Ovary (tissue), 7 donors: ENCODE measurements at regions not wholly inside any gene's neighbourhood (a gene's known extent, or its start where the extent isn't known, plus 50 kb on each side); places are given as distances from the start of the nearest gene placed in this dataset.

ENCODE experiments used
- DNase-seq, 5 donors: peaks; one replicate each; pipeline ENCODE4 v3.0.0-alpha.2; 2019 to 2020
- H3K27ac ChIP-seq, 2 donors: fragments of 200-600 bp; one replicate each; pipeline versions ENCODE4 v1.5.1 to v1.8.0; 2019 to 2022
- H3K27me3 ChIP-seq: fragments of 200-600 bp; one replicate; pipeline ENCODE4 v1.8.0; 2022
- H3K36me3 ChIP-seq: fragments of 200-600 bp; sonication (generic); one replicate; pipeline ENCODE4 v1.5.1; 2019
- H3K4me1 ChIP-seq: one replicate; pipeline ENCODE4 v1.8.1; 2013; ENCODE audit warnings: mild to moderate bottlenecking, moderate library complexity; ENCODE audit not compliant: insufficient read depth
- H3K4me3 ChIP-seq: fragments of 200-600 bp; sonication (generic); one replicate; pipeline ENCODE4 v1.5.1; 2017
- H3K9me3 ChIP-seq, 2 donors: fragments of 200-600 bp in 1 of 2; sonication (generic) in 1 of 2; one replicate each; pipeline versions ENCODE4 v1.5.1 to v1.8.1; 2013 to 2019; ENCODE audit warnings: mild to moderate bottlenecking in 1 of 2, moderate library complexity in 1 of 2
- CTCF ChIP-seq, 3 donors: fragments of 450-650 bp in 2 of 3; fragments of 200-600 bp in 1 of 3; IDR thresholded peaks; one replicate each; pipeline versions ENCODE4 v1.5.1 to v1.8.0; 2016 to 2022; ENCODE audit warnings: antibody characterized with exemption in 3 of 3, mild to moderate bottlenecking in 1 of 3
- EP300 ChIP-seq: sonication (generic); formaldehyde crosslinking; IDR thresholded peaks from one replicate; pipeline ENCODE4 v1.6.1; 2017; ENCODE audit warnings: antibody characterized with exemption
- POLR2A ChIP-seq: fragments of 450-650 bp; IDR thresholded peaks from one replicate; pipeline ENCODE4 v1.6.1; 2017; ENCODE audit warnings: antibody characterized with exemption, mild to moderate bottlenecking, moderate library complexity
- WGBS, 3 donors: extraction: QIAGEN DNeasy Blood & Tissue Kit in 1 of 3; methylation state at CpG; one replicate each; pipeline versions ENCODE4 v1.1.5 to v1.1.7; 2013 to 2017; 5-methylcytosine and 5-hydroxymethylcytosine counted together
- intact Hi-C, 4 donors: fragments of 100-400 bp; cut with DNase I; formaldehyde crosslinking; loops; one replicate each; pipeline versions ENCODE4 v1.11.0 to v1.15.1; 2022 to 2023
- donor health status: DM: no; HTN: no; CAD: no; lungs with moderate emphysema.
- donor health status: DM: no; HTN: no; CAD: no.
- donor health status: Bipolar disorder and iron deficiency.
- donor health status: DM: no; HTN: no; CAD: no.
- donor health status: DM: yes; HTN: yes; CAD: no.

- Histone ChIP-seq H3K4me1 (no peaks in the 10 kb centered on the region), H3K9me3 (no peaks in the 10 kb centered on the region), H3K27me3 (no peaks in the 10 kb centered on the region), H3K36me3 (no peaks in the 10 kb centered on the region), H3K4me3 (no peak overlapping the region), H3K27ac (no peak overlapping the region)
- WGBS, 3 donors, result 71 to 81% (median 77%) methylated on average over 2 of the region's 2 CpGs
- TF ChIP-seq CTCF (IDR thresholded peaks at IDR 0.05), result no peak
- no peak for TF ChIP-seq POLR2A
- TF ChIP-seq EP300, result no peak
- intact Hi-C loops, result no loop called here
- DNase-seq, result no peak
Measured at GRCh38 chr12:58142991-58143390, 201.6 kb downstream of the ATP23 start.

GRCh38 chr12:58143498-58143995 lies 202.2 kb downstream of the ATP23 start:
- Histone ChIP-seq H3K27me3 (no peaks in the 10 kb centered on the region), H3K4me3 (no peak overlapping the region), H3K9me3 (no peaks in the 10 kb centered on the region), H3K27ac (no peak overlapping the region), H3K4me1 (no peaks in the 10 kb centered on the region), H3K36me3 (no peaks in the 10 kb centered on the region)
- no peak for DNase-seq
- TF ChIP-seq POLR2A (no peak), CTCF (IDR thresholded peaks at IDR 0.05) (no peak), EP300 (no peak)
- 86 to 88% (median 88%) methylated on average over 6 of the region's 6 CpGs for WGBS, 3 donors
- intact Hi-C loops, result no loop called here

GRCh38 chr12:58148405-58148804 lies 207.0 kb downstream of the ATP23 start:
- Histone ChIP-seq H3K9me3 (no peaks in the 10 kb centered on the region), H3K36me3 (no peaks in the 10 kb centered on the region), H3K4me3 (no peak overlapping the region), H3K27me3 (no peaks in the 10 kb centered on the region), H3K27ac (no peak overlapping the region), H3K4me1 (no peaks in the 10 kb centered on the region)
- DNase-seq, result no peak
- TF ChIP-seq POLR2A, result no peak
- TF ChIP-seq CTCF (IDR thresholded peaks at IDR 0.05), result no peak
- no peak for TF ChIP-seq EP300
- intact Hi-C loops, result no loop called here

- no peak overlapping the region for H3K4me3 ChIP-seq
- no peaks in the 10 kb centered on the region for H3K4me1 ChIP-seq
- H3K36me3 ChIP-seq, result no peaks in the 10 kb centered on the region
- intact Hi-C loops, result no loop called here
- H3K27ac ChIP-seq, result no peak overlapping the region
- no peaks in the 10 kb centered on the region for H3K9me3 ChIP-seq
- no peaks in the 10 kb centered on the region for H3K27me3 ChIP-seq
- no peak for TF ChIP-seq POLR2A
- TF ChIP-seq CTCF (IDR thresholded peaks at IDR 0.05), result no peak
- no peak for TF ChIP-seq EP300
- DNase-seq, result no peak
Measured at GRCh38 chr12:58148976-58149375, 207.6 kb downstream of the ATP23 start.

GRCh38 chr12:58154359-58154758 lies 213.0 kb downstream of the ATP23 start:
- TF ChIP-seq POLR2A (no peak), EP300 (no peak), CTCF (IDR thresholded peaks at IDR 0.05) (no peak)
- WGBS, 3 donors, result 94 to 98% (median 98%) methylated on average over 1 of the region's 1 CpG
- no peaks in the 10 kb centered on the region for H3K27me3 ChIP-seq
- H3K27ac ChIP-seq, result no peak overlapping the region
- H3K4me1 ChIP-seq, result no peaks in the 10 kb centered on the region
- DNase-seq, result no peak
- intact Hi-C loops, result no loop called here
- no peaks in the 10 kb centered on the region for H3K36me3 ChIP-seq
- H3K9me3 ChIP-seq, result no peaks in the 10 kb centered on the region
- H3K4me3 ChIP-seq, result no peak overlapping the region
